NAMALWA (cell line): ENCODE measurements at regions not wholly inside any gene's neighbourhood (a gene's known extent, or its start where the extent isn't known, plus 50 kb on each side); places are given as distances from the start of the nearest gene placed in this dataset.

Experiments
- DNase-seq: peaks from one replicate; pipeline ENCODE4 v3.0.0-alpha.2; 2015; ENCODE audit warnings: low spot score

- peak; percentile 53 for DNase-seq
These were observed 85.2 kb upstream of the IGLL5 start for GRCh38 chr22:22802339-22802970.

- DNase-seq, result no peak
These were observed 84.2 kb upstream of the IGLL5 start for GRCh38 chr22:22803285-22803853.

- DNase-seq, result no peak
These were observed 77.6 kb upstream of the IGLL5 start for GRCh38 chr22:22810018-22810427.

DNA sequence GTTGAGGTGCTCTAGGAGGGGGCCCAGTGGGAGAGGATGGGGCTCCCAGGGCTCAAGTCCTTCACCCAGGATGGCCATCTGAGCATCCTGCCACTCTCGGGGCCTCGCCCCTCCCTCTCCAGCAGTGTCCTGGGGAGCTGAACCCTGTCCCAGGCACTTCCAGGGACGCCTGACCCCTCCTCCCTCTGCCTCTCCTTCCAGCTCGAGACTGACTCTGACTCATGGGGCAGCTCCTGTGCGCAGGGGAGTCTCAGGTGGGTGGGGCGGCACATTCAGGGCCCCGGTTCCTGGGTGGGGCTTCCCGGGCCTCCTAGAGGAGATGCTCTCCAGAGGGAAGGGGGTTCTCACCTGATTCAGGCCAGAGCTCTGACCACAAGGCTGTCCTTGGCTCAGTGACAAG, 77.1 kb upstream of the IGLL5 start:
- no peak for DNase-seq

- DNase-seq, result no peak
These were observed 76.3 kb upstream of the IGLL5 start for GRCh38 chr22:22811016-22812009.

DNA sequence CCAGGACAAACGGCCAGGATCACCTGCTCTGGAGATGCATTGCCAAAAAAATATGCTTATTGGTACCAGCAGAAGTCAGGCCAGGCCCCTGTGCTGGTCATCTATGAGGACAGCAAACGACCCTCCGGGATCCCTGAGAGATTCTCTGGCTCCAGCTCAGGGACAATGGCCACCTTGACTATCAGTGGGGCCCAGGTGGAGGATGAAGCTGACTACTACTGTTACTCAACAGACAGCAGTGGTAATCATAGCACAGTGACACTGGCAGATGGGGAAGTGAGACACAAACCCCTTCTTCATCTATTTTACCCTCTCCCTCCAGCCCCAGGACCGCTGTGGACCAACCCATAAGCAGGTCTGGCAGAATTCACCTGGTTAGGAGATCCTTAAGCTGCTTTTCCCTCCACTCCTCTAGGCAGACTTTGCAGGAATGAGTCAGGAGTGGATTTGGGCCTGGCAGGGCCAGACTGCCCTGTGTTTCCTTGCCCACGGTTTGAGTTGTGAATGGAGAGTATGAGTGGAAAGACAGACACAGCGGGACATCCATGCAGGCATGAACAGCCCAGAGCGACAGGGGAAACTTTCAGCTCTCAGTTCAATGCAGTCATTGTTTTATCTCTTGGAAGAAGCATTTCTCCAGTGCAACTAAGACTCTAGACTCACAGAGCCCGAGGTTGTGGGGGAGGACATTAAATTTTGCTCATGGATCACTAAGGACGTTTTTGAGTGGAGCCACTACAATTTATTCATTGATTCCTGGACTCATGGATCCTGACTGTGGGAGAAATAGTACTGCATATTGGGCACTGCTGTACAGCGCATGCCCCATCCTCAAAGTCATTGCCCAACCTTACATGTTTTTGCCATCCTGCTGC, 75.3 kb upstream of the IGLL5 start:
- DNase-seq, result no peak

GRCh38 chr22:22813126-22814075, 74.2 kb upstream of the IGLL5 start:
- DNase-seq, result no peak

GRCh38 chr22:22814666-22815396, 72.8 kb upstream of the IGLL5 start:
- DNase-seq, result no peak

GRCh38 chr22:22815397-22816170, 72.0 kb upstream of the IGLL5 start:
- no peak for DNase-seq

GRCh38 chr22:22816171-22816514, 71.5 kb upstream of the IGLL5 start:
- DNase-seq, result no peak

GRCh38 chr22:22816766-22817410, 70.7 kb upstream of the IGLL5 start:
- DNase-seq, result no peak

DNA sequence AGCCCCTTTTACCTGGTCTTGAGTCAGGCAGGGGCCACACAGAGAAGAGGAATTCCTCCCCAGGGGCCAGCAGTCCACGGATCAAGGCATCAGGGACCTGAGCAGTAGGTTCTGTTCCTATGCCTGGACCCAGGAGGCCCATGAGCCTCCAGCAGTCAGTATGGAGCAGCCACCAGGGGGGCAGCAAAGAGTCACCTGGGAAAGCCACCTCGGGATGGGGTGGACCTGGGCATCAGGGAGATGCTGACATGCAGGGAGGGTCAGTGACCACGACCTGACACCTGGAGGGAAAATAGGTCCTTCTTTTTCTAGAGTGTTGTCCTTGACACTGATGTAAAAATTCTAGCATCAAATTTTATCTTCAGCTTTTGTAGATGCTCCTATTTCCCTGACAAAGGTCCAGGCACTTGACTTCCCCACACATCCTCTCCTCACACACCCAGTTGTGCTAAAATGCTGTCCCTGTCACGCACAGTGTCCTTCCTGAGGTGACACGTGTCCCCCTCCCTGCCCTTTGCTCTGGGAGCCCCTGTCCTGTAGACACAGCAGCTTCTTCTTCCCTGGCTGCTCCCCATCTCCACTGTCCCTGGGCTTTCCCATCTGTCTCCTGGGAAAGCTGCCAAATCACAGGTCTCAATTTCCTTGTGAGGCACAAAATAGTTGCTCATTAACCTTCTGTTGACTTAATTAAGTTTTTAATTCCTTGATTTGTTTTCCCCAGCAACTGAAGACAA, 70.0 kb upstream of the IGLL5 start:
- DNase-seq, result no peak

GRCh38 chr22:22818202-22818538, 69.4 kb upstream of the IGLL5 start:
- no peak for DNase-seq

- DNase-seq, result no peak
These were observed 68.5 kb upstream of the IGLL5 start for GRCh38 chr22:22818861-22819855.

DNA sequence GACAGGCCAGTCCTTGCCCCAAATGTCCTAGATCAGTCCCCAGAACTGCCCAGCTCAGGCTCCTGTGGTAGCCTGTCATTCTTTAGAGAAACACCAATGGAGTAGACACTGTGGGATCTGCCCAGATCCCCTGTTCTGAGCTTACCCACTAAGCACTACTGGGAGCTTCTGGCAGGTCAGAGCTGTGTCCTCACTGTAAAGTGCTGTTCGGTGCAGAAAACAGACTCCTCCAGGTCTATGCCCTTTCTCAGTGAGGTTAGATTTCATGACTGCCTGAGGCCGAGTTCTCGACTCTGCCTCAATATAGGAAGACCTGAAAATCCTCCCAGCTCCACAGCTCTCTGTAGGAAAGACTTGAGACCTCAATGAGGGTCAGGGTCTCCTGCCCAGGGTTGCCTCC, 67.5 kb upstream of the IGLL5 start:
- no peak for DNase-seq

DNA sequence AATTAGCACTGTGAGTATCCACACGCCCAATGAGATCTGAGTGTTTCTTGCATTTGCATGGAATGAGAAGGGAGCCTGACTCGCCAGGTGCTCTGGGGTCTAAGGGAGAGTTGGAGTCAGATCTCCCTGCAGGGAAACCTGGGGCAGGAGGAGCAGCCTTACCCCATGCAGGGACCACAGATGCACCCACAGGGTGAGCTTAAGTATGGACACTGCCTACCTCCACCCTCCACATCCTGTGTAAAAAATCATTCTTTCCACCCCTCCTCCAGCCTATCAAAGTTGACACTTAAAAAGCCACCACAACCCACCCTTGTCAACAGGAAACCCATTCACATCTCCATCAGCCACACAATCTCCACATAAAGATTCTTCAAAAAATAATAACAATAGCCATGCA, 67.0 kb upstream of the IGLL5 start:
- DNase-seq, result no peak

- no peak for DNase-seq
These were observed 66.3 kb upstream of the IGLL5 start for GRCh38 chr22:22821340-22821739.
